ENCODE measurements at regions not wholly inside any gene's neighbourhood (a gene's known extent, or its start where the extent isn't known, plus 50 kb on each side); places are given as distances from the start of the nearest gene placed in this dataset.

- DNase-seq: no peak
- Histone ChIP-seq H3K36me3 (no peaks in the 10 kb centered on the region), H3K4me1 (peaks cover 0 to 3% (median 0%) of the 10 kb centered on the region in 4 donors), H3K27ac (no peak overlapping the region), H3K4me3 (no peak overlapping the region), H3K27me3 (no peaks in the 10 kb centered on the region), H3K9me3 (no peaks in the 10 kb centered on the region)
- TF ChIP-seq CTCF (IDR thresholded peaks at IDR 0.05): no peak
Measured at GRCh38 chr3:124297062-124297980, 305.4 kb upstream of the ROPN1 start.

- TF ChIP-seq CTCF (IDR thresholded peaks at IDR 0.05): no peak
- no peak for TF ChIP-seq POLR2A (IDR thresholded peaks at IDR 0.05)
- Histone ChIP-seq H3K36me3 (no peaks in the 10 kb centered on the region), H3K4me3 (no peak overlapping the region), H3K27me3 (no peaks in the 10 kb centered on the region), H3K27ac (no peak overlapping the region), H3K9me3 (no peaks in the 10 kb centered on the region), H3K4me1 (no peaks in the 10 kb centered on the region)
- DNase-seq: no peak
Measured at GRCh38 chr3:124298301-124298700, 306.4 kb upstream of the ROPN1 start.

GRCh38 chr3:124298951-124299350 is 307.0 kb upstream of the ROPN1 start:
- H3K4me1 ChIP-seq: no peaks in the 10 kb centered on the region
- no peak for DNase-seq
- no peaks in the 10 kb centered on the region for H3K36me3 ChIP-seq
- H3K27me3 ChIP-seq: no peaks in the 10 kb centered on the region
- H3K4me3 ChIP-seq: no peak overlapping the region
- TF ChIP-seq CTCF (IDR thresholded peaks at IDR 0.05): no peak
- no peak for TF ChIP-seq POLR2A (IDR thresholded peaks at IDR 0.05)
- H3K27ac ChIP-seq: no peak overlapping the region
- no peaks in the 10 kb centered on the region for H3K9me3 ChIP-seq

GRCh38 chr3:124299831-124300230 is 307.9 kb upstream of the ROPN1 start:
- no peaks in the 10 kb centered on the region for H3K4me1 ChIP-seq
- no peak overlapping the region for H3K27ac ChIP-seq
- DNase-seq: no peak
- H3K36me3 ChIP-seq: no peaks in the 10 kb centered on the region
- H3K4me3 ChIP-seq: no peak overlapping the region
- TF ChIP-seq POLR2A (IDR thresholded peaks at IDR 0.05) (no peak), CTCF (IDR thresholded peaks at IDR 0.05) (no peak)
- no peaks in the 10 kb centered on the region for H3K9me3 ChIP-seq
- H3K27me3 ChIP-seq: no peaks in the 10 kb centered on the region

- Histone ChIP-seq H3K4me3 (no peak overlapping the region), H3K27me3 (no peaks in the 10 kb centered on the region), H3K4me1 (no peaks in the 10 kb centered on the region), H3K9me3 (no peaks in the 10 kb centered on the region), H3K27ac (no peak overlapping the region), H3K36me3 (no peaks in the 10 kb centered on the region)
- no peak for DNase-seq
- TF ChIP-seq CTCF (IDR thresholded peaks at IDR 0.05) (no peak), POLR2A (IDR thresholded peaks at IDR 0.05) (no peak)
Measured at GRCh38 chr3:124300416-124300815, 308.5 kb upstream of the ROPN1 start.

Data from Peyer's patch (tissue), 4 donors.